ENCODE measurements at regions not wholly inside any gene's neighbourhood (a gene's known extent, or its start where the extent isn't known, plus 50 kb on each side); places are given as distances from the start of the nearest gene placed in this dataset.

- Histone ChIP-seq H3K23ac (ENCODE audit: low read depth, low read length) (no peak overlapping the region), H4K8ac (ENCODE audit: low read depth in 2 of 2, low read length in 2 of 2) (no peak overlapping the region), H2BK20ac (ENCODE audit: low read depth, low read length) (no peak overlapping the region), H2AK5ac (ENCODE audit: low read depth, low read length) (no peak overlapping the region), H3K79me1 (ENCODE audit: low read depth in 1 of 2, low read length in 2 of 2) (no peaks in the 10 kb centered on the region), H3K14ac (replicated peaks; ENCODE audit: low read depth, low read length) (no peak overlapping the region), H2AK9ac (replicated peaks; ENCODE audit: low read depth, low read length, poor library complexity) (no peak overlapping the region), H3K4ac (ENCODE audit: low read depth, low read length) (no peak overlapping the region), H2AFZ (replicated peaks; ENCODE audit: low read length, poor library complexity) (no peak overlapping the region), H3K4me3 (ENCODE audit: insufficient read depth, low read depth, low read length) (no peak overlapping the region), H3K4me2 (ENCODE audit: low read depth, low read length) (no peak overlapping the region), H2BK15ac (ENCODE audit: low read depth, low read length) (no peak overlapping the region), H2BK120ac (ENCODE audit: low read depth, low read length) (no peak overlapping the region), H3K27ac (ENCODE audit: insufficient read depth, low read length) (no peak overlapping the region), H2BK5ac (ENCODE audit: low read depth, low read length, poor library complexity, severe bottlenecking) (no peak overlapping the region), H3K56ac (ENCODE audit: extremely low read depth, insufficient read depth, low read length) (no peak overlapping the region), H3K4me1 (ENCODE audit: control insufficient read depth, insufficient read depth, low read length) (no peaks in the 10 kb centered on the region), H4K91ac (ENCODE audit: insufficient read depth, low read depth, low read length) (no peak overlapping the region), H4K5ac (ENCODE audit: low read depth, low read length) (no peak overlapping the region), H3K9ac (ENCODE audit: low read depth, low read length) (no peak overlapping the region), H4K20me1 (ENCODE audit: insufficient read depth, low read length) (no peaks in the 10 kb centered on the region), H3K9me1 (ENCODE audit: insufficient read depth, low read length) (no peaks in the 10 kb centered on the region), H3K9me3 (ENCODE audit: control insufficient read depth, insufficient read depth, low read length) (peaks cover 42% of the 10 kb centered on the region), H3K36me3 (ENCODE audit: control insufficient read depth, insufficient read depth, low read length) (no peaks in the 10 kb centered on the region), H3K18ac (ENCODE audit: low read depth, low read length) (no peak overlapping the region), H3K27me3 (ENCODE audit: control insufficient read depth, insufficient read depth, low read length) (no peaks in the 10 kb centered on the region)
- in situ Hi-C loops (cut with MboI; ENCODE audit: low sequenced_read_pairs) = no loop called here
- TF ChIP-seq CHD1 (IDR thresholded peaks at IDR 0.05; ENCODE audit: low read depth, low read length) = no peak
- no peak for TF ChIP-seq RAD21 (IDR thresholded peaks at IDR 0.05; ENCODE audit: low read length)
- TF ChIP-seq USF2 (IDR thresholded peaks at IDR 0.05; ENCODE audit: low read depth, low read length) = no peak
- TF ChIP-seq CTCF (conservative IDR thresholded peaks at IDR 0.05; ENCODE audit: low read depth, low read length) = no peak
- TF ChIP-seq NFE2L2 (IDR thresholded peaks at IDR 0.05; ENCODE audit: low read depth, low read length) = no peak
- TF ChIP-seq RFX5 (IDR thresholded peaks at IDR 0.05; ENCODE audit: low read depth, low read length) = no peak
- no peak for TF ChIP-seq RCOR1 (IDR thresholded peaks at IDR 0.05; ENCODE audit: insufficient replicate concordance, low read length)
- TF ChIP-seq POLR2A (IDR thresholded peaks at IDR 0.05; ENCODE audit: low read depth, low read length) = no peak
- TF ChIP-seq CEBPB (IDR thresholded peaks at IDR 0.05; ENCODE audit: low read depth, low read length) = no peak
- no peak for TF ChIP-seq MXI1 (IDR thresholded peaks at IDR 0.05; ENCODE audit: borderline replicate concordance, low read depth, low read length)
- no peak for TF ChIP-seq ELK1 (IDR thresholded peaks at IDR 0.05; ENCODE audit: borderline replicate concordance, low read depth, low read length)
- no peak for TF ChIP-seq SMC3 (IDR thresholded peaks at IDR 0.05; ENCODE audit: low read depth, low read length)
- no peak for TF ChIP-seq BHLHE40 (IDR thresholded peaks at IDR 0.05; ENCODE audit: low read depth, low read length)
- no peak for TF ChIP-seq MAZ (IDR thresholded peaks at IDR 0.05; ENCODE audit: borderline replicate concordance, low read depth, low read length)
- no peak for TF ChIP-seq FOS (IDR thresholded peaks at IDR 0.05; ENCODE audit: low read depth, low read length)
- TF ChIP-seq MAFK (IDR thresholded peaks at IDR 0.05; ENCODE audit: low read depth, low read length) = no peak
- intact Hi-C loops (cut with micrococcal nuclease) = no loop called here
- POLR2A ChIA-PET (ENCODE audit: unreplicated experiment) = no interaction called here
- dilution Hi-C loops (cut with HindIII; ENCODE audit: low sequenced_read_pairs, unreplicated experiment) = no loop called here
- DNase-seq (no peak), ATAC-seq (ENCODE audit: low read depth) (no peak)
- no TSS peak for BruUV-seq (replicated peaks)
- WGBS, 2 experiments (ENCODE audit: extremely low coverage in 2 of 2, insufficient read length in 1 of 2) = no CpG with 5 or more reads among the region's 3 CpGs
- CTCF ChIA-PET = no interaction called here
Observed at GRCh38 chr22:49356428-49356827, 471.2 kb downstream of the BRD1 start.

Data from IMR-90 (cell line).